ENCODE measurements at regions not wholly inside any gene's neighbourhood (a gene's known extent, or its start where the extent isn't known, plus 50 kb on each side); places are given as distances from the start of the nearest gene placed in this dataset.
"Not testable (repeated sequence)": the region's sequence is repeated elsewhere in the genome, so short reads cannot be mapped to it uniquely, and the experiment has no call there.

DNA sequence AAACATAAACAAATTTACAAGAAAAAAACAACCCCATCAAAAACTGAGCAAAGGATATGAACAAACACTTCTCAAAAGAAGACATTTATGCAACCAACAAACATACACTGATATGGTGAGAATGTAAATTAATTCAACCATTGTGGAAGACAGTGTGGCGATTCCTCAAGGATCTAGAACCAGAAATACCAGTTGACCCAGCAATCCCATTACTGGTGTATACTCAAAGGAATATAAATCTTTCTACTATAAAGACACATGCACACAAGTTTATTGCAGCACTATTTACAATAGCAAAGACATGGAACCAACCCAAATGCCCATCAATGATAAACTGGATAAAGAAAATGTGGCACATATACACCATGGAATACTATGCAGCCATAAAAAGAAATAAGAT lies 92.3 kb upstream of the GUCY1A1 start:
- TF ChIP-seq, protein P1, sequence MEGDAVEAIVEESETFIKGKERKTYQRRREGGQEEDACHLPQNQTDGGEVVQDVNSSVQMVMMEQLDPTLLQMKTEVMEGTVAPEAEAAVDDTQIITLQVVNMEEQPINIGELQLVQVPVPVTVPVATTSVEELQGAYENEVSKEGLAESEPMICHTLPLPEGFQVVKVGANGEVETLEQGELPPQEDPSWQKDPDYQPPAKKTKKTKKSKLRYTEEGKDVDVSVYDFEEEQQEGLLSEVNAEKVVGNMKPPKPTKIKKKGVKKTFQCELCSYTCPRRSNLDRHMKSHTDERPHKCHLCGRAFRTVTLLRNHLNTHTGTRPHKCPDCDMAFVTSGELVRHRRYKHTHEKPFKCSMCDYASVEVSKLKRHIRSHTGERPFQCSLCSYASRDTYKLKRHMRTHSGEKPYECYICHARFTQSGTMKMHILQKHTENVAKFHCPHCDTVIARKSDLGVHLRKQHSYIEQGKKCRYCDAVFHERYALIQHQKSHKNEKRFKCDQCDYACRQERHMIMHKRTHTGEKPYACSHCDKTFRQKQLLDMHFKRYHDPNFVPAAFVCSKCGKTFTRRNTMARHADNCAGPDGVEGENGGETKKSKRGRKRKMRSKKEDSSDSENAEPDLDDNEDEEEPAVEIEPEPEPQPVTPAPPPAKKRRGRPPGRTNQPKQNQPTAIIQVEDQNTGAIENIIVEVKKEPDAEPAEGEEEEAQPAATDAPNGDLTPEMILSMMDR (IDR thresholded peaks at IDR 0.05), result not testable (repeated sequence)
- TF ChIP-seq EP300 (IDR thresholded peaks at IDR 0.05), result not testable (repeated sequence)

Measured in gastroesophageal sphincter (tissue), 3 donors.